ENCODE measurements at regions not wholly inside any gene's neighbourhood (a gene's known extent, or its start where the extent isn't known, plus 50 kb on each side); places are given as distances from the start of the nearest gene placed in this dataset.

DNA sequence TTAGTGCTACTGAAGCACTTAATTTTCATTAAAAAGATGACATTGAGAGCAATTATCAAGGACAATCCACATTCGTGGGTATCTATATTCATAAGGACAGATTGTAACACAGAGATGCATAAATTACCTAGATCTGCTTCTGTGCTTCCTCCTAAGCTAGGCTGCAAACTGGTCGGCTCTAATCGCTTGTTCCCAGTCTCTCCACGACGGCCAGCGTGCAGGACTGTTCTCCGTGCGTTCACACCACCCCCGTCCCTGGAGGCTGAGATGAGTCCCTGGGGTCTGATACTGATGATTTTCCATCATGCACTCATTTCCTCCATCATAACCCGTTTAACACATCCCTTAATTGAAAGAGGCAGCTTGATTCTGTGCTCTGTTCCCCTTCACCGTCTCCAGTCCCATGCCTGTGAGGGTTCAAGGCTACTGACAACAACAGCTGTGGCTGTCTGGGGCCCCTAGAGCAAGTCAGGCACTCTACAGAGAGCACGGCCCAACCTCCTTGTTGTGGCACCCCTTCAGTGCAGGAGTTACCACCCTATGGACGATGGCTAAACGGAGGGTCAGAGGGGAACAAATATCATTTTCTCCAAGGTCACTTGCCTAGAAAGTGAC lies 469.6 kb downstream of the NPHP4 start:
- DNase-seq (ENCODE audit: low spot score) = no peak

- no peak for DNase-seq (ENCODE audit: low spot score)
Measured at GRCh38 chr1:5519366-5520135, 472.7 kb downstream of the NPHP4 start.

DNA sequence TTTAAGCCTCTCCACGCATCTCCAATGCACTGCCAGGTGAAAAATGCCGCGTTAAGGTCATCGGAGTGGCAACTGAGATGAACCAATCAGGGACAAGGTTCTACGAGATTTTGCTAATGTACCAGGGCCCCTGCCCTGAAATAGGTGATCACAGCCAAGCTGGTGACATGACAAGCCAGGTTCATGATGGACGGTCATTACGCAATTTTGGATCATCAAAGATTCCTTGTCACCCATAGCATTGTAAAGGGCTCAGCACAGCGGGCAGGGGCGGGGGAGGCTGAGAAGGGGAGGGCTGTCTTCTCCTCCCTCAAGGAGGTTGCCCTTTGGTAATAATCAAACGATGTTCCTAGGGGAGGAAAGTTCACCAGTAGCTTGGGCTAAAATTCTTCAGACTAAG lies 475.5 kb downstream of the NPHP4 start:
- no peak for DNase-seq (ENCODE audit: low spot score)

DNA sequence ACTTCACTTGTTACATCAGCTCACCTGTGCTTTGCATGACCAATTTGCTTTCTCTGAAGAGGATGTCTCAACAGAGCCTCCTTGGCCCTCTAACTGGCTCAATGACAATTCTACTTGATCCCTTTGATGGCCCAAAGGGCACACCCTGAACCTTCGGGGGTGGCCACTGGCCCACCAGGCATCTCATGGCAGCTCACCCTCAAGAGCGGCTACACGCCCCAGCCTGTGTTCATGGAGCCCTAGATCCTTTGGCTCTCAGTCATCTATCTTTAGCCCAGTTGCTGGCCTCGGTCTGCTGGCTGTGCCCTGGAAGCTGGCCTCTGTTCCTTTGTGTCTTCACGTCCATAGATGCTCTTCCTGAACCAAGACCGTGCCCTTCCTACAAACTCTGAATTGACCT lies 476.7 kb downstream of the NPHP4 start:
- DNase-seq (ENCODE audit: low spot score) = no peak

GRCh38 chr1:5514527-5515183 lies 477.6 kb downstream of the NPHP4 start:
- DNase-seq (ENCODE audit: low spot score) = peak; percentile 46

DNA sequence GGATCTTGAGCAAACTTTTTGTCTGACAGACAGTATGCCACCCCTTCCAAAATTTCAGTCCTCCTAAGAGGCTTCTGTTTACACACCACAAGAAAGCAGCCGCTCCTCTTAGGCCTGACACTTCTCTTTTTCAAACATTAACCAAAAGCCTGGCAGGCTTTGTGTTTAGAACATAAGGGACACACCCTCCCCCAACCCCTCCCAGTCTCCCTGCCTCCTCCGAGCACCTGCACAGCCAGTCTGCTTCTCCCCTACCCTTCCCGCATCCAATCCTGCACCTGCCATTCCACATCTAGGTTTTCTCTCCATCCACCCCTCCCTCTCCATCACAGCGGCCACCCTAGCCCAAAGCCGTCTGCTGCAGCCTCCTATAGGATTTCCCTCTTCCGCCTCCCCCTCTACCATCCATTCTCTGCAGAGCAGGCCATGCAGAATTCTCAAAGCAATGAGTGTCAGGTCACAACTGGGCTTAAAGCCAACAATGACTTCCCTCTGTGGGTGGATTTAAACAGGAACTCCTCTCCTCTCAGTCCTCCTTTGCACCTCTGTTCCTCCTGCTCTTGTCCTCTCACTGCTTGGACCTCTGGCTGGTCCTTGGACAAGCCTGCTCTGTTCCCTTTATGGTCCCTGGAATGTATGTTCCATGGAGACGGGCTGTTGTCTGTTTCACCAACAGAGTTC lies 478.2 kb downstream of the NPHP4 start:
- DNase-seq (ENCODE audit: low spot score) = no peak

DNA sequence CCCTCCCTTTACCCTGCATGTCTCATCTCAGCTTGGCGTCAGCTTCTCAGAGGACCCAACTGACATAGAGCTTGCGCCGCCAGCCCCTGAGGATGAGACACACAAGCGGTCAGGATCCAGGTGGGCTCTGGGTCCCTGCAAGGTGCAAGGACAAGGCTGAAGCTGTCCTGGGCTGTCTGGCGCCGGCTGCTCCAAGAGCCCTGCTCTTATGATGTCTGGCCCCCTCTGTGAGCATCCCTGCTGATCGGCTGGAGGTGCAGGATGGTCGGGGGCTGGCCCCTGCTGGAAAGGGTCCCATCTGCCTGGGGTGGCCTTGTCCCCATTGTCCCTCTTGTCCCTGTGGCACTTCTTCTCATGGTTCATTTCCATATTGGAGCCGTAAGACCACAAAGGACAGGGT lies 479.0 kb downstream of the NPHP4 start:
- no peak for DNase-seq (ENCODE audit: low spot score)

DNA sequence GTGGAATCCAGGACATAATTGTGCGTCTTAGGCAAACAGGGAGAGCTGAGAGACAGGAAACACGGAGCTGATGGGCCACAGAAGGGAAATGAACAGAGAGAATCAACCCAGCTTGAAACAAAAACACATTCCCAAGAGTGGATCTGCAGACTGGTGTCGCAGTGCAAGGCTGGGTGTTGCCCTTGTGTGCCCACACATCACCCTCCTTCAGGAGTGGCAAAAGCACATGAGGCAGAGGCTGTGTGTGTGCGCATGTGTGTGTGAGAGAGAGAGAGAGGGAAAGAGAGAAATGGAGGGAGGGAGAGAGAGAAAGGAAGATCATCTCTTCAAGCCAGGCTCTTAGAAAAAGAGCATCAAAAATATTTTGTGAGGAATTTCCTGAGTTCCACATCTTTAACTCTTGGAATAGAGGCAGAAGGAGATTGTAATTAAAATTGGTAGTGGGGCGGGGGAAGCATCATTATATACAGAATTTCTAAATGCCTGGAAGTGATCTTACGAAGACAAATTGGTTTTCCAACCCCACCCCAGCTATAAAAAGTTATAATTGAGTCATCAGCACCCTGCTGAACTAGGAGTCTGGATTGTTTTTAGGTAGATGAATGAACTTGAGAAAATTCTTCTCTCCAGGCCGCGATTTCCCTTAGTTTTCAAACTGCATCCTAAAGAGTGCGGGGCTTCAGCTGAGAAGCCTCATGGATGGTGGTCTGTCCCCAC lies 480.7 kb downstream of the NPHP4 start:
- no peak for DNase-seq (ENCODE audit: low spot score)

DNA sequence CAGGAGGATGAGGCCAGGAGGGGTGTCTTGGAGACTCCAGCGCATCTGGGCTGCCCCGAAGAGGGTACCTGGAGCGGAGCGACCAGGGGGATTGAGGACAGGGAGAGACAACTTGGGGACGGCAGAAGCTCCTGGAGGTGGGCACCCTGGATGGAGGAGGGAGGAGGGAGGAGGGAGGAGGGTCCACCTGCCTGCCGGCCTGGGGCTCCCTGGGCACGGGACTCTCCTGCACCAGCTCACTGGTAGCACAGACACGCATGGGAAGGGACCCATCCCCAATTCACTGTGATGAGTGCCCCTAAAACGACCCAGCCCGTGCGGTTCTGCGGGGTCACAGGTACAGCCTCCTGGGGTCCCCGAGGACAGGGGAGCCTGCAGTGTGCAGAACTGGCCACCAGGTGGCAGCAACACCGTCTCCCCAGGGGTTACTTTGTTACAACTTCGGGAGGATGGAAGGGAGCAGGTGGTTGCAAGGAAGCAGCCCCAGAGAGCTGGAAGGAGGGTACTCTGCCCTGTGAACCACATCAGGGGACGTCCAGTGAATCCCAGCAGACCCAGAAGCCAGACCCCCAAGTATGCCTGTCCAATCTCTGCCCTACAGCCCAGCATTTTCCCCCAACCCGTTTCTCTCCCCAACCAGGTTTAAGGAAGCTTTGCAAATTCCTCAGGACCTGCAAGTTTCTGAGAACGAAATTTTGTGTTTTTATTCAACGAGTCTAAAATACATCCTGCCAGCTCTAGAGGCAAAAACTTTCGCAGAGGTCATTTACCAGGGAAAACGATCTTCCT lies 482.4 kb downstream of the NPHP4 start:
- peak; percentile 50 for DNase-seq (ENCODE audit: low spot score)

DNA sequence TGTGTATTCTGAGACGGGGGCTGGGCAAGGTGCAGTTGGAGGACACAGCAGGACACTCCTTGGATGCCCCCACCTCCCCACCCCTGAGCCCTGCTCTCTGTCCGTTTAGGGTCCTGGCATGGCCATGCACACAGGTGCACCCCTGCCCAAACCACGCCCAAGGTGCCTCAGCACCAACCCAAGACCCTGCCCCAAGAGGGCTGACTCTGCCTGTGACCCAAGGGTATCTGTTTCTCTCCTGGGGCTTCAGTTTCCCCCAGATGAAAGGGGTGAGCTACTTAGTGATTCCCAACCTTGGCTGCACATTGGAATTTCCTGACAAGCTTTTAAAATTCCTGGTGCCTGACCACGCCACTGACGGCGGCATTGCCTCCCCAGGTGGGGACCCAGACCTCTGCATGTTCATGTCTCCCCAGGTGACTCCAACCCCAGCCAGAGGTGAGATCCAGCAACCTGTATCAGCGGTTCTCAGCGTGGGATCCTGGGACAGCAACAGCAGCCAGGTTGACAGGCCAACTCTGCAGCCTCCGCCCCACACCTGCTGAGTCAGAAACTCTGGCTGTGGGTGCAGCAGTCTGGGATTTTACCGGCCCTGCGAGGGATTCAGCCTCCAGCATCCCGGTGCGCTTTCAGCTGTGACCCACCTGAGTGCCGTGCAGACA lies 483.4 kb downstream of the NPHP4 start:
- no peak for DNase-seq (ENCODE audit: low spot score)

- no peak for DNase-seq (ENCODE audit: low spot score)
Measured at GRCh38 chr1:5507340-5507739, 484.9 kb downstream of the NPHP4 start.

GRCh38 chr1:5506634-5507033 lies 485.6 kb downstream of the NPHP4 start:
- no peak for DNase-seq (ENCODE audit: low spot score)

- no peak for DNase-seq (ENCODE audit: low spot score)
Measured at GRCh38 chr1:5505944-5506343, 486.3 kb downstream of the NPHP4 start.

DNA sequence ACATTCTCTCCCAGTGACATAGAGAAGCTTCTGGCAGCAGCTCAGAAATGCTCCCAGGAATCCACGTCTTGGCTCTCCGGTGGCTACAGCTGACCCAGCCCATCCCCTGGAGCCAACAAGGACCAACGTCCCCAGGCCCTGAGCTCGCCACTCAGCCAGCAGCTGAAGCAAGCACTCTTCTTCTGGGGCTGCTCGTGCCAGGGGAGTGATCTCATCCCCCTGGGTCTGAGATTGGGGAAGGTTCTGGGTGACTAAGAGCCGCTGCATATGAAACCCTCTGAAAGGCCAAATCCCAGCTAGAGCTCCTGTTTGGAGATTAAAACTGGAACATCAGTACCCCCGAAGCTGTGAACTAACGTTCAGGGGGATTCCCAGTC lies 487.9 kb downstream of the NPHP4 start:
- no peak for DNase-seq (ENCODE audit: low spot score)

- DNase-seq (ENCODE audit: low spot score) = no peak
Measured at GRCh38 chr1:5503556-5504363, 488.5 kb downstream of the NPHP4 start.

DNA sequence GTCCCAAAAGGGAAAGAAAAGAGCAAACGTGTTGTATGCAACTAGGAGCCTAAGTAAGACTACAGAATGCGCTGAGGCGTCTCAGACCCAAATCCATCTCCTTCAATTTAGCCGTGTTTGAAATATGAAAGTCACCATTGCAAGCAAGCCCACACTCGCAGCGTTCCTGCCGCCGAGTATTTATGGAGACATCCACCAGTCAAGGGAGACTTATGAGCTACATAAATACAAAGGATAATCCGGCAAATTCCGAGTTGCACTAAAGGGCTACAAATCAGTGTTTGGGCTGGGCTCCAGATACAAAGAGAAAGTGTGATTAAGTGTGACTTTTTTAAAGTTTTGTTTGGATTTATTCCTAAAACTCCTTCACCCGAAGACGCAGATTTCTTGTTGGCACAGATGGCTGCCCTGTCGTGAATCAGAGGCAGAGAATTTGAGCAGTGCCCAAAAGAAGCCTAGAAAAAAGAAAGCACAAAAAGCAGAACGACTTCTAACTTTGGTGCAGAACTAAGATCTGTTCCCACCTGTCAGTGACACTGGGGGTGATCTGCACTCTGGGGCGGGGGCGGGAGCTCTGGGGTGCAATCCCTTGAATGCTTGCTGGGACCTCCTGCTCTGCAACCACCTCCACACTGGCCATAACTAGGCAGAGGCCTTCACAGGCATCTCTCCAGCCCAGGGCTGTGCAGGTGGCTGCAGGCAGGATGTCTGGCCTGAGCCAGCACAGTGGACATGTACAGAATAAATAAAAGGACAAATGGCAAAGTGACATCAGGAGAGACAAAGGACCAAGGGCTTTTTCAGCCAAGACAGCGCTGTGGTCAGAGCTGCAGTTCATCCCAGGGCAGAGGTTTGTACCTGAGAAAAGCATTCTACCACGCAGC lies 489.7 kb downstream of the NPHP4 start:
- no peak for DNase-seq (ENCODE audit: low spot score)

- DNase-seq (ENCODE audit: low spot score) = no peak
Measured at GRCh38 chr1:5501206-5501930, 490.9 kb downstream of the NPHP4 start.

GRCh38 chr1:5500541-5500940 lies 491.7 kb downstream of the NPHP4 start:
- DNase-seq (ENCODE audit: low spot score) = no peak

Data from hematopoietic multipotent progenitor cell treated with erythropoietin and hydrocortisone succinate and interleukin-3 and kit ligand, for 17 days (in vitro differentiated cells).